OCI-LY1 (cell line): ENCODE measurements at regions not wholly inside any gene's neighbourhood (a gene's known extent, or its start where the extent isn't known, plus 50 kb on each side); places are given as distances from the start of the nearest gene placed in this dataset.

Source experiments
- CTCF ChIP-seq: fragments of 200-600 bp; sonication (generic), shearing (Covaris generic); IDR thresholded peaks from 2 replicates; pipeline ENCODE4 v1.5.1; 2017; ENCODE audit warnings: mild to moderate bottlenecking, antibody characterized with exemption, low read length, moderate library complexity, mixed read lengths
- EZH2 ChIP-seq: fragments of 200-600 bp; sonication (generic), shearing (Covaris generic); IDR thresholded peaks from 2 replicates; pipeline ENCODE4 v1.8.0; 2017; ENCODE audit warnings: borderline replicate concordance, mixed run types, mild to moderate bottlenecking, antibody characterized with exemption, low read length, moderate library complexity, mixed read lengths

GRCh38 chr2:12320991-12321641 is 395.6 kb upstream of the TRIB2 start:
- no peak for TF ChIP-seq EZH2
- TF ChIP-seq CTCF = no peak
